ENCODE measurements at regions not wholly inside any gene's neighbourhood (a gene's known extent, or its start where the extent isn't known, plus 50 kb on each side); places are given as distances from the start of the nearest gene placed in this dataset.
"Not testable (repeated sequence)": the region's sequence is repeated elsewhere in the genome, so short reads cannot be mapped to it uniquely, and the experiment has no call there.

- peaks cover 61% of the 10 kb centered on the region for H3K4me1 Mint-ChIP-seq (ENCODE audit: low read depth)
- not testable (repeated sequence) for H3K4me3 Mint-ChIP-seq; H3K9me3 Mint-ChIP-seq; H3K27ac Mint-ChIP-seq; H3K27me3 Mint-ChIP-seq (ENCODE audit: low read depth)
- peaks cover 22% of the 10 kb centered on the region for H3K36me3 Mint-ChIP-seq (ENCODE audit: low read depth)
Measured at GRCh38 chr16:21511315-21512210, 87.8 kb upstream of the METTL9 start.

GRCh38 chr16:21512280-21513192 lies 86.8 kb upstream of the METTL9 start:
- H3K27ac Mint-ChIP-seq; H3K9me3 Mint-ChIP-seq; H3K4me3 Mint-ChIP-seq; H3K27me3 Mint-ChIP-seq (ENCODE audit: low read depth): not testable (repeated sequence)
- H3K4me1 Mint-ChIP-seq (ENCODE audit: low read depth) = peaks cover 58% of the 10 kb centered on the region
- peaks cover 22% of the 10 kb centered on the region for H3K36me3 Mint-ChIP-seq (ENCODE audit: low read depth)

DNA sequence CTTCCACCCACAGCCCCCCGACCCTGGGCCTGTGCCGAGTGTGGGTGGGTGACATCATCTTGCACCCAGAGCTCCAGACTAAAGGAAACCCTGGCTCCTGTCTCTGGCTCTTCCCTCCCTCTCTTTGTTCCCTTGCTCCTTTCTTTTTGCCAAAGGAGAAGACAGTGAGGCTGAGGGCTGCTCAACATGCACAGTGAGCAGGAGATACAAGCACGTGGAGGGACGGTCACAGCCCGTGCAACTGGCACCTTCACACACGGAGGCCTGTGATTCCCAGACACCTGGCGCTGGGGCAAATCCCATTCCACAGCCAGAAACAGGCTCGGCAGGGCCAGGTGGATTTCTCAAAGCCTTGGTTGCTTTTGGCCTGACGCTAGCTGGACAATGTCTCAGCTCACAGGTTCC lies 86.0 kb upstream of the METTL9 start:
- H3K27me3 Mint-ChIP-seq (ENCODE audit: low read depth); H3K9me3 Mint-ChIP-seq: not testable (repeated sequence)
- peaks cover 27% of the 10 kb centered on the region for H3K36me3 Mint-ChIP-seq (ENCODE audit: low read depth)

GRCh38 chr16:21513812-21514473 lies 85.4 kb upstream of the METTL9 start:
- not testable (repeated sequence) for H3K4me3 Mint-ChIP-seq; H3K27me3 Mint-ChIP-seq (ENCODE audit: low read depth); H3K9me3 Mint-ChIP-seq
- Mint-ChIP-seq H3K36me3 (ENCODE audit: low read depth) (peaks cover 27% of the 10 kb centered on the region), H3K4me1 (ENCODE audit: low read depth) (peaks cover 52% of the 10 kb centered on the region), H3K27ac (peak overlapping the region; percentile 42)

More for the DNA sequence above, 86.0 kb upstream of the METTL9 start:
- H3K4me3 Mint-ChIP-seq = not testable (repeated sequence)
- Mint-ChIP-seq H3K4me1 (ENCODE audit: low read depth) (peaks cover 56% of the 10 kb centered on the region), H3K27ac (peak overlapping the region; percentile 36)

DNA sequence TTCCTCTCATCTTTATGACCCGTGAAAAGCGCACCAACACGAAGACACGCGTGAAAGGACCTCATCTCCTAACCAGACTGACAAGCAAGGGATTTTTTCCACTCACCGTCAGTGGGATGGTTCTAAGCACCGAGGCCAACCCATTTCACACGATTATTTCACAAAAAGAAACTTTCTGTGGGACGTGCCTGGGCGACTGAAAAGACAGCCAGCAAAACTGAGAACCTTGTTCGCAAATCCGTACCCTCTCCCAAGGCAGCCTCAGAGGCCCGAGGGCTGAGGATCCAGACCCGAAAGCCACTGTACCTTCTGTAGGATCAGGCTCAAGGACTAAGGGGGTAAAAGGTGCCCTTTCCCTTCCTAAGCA lies 84.9 kb upstream of the METTL9 start:
- Mint-ChIP-seq H3K4me1 (ENCODE audit: low read depth) (peaks cover 49% of the 10 kb centered on the region), H3K27ac (peak overlapping the region; percentile 42), H3K36me3 (ENCODE audit: low read depth) (peaks cover 27% of the 10 kb centered on the region)
- not testable (repeated sequence) for H3K4me3 Mint-ChIP-seq; H3K27me3 Mint-ChIP-seq (ENCODE audit: low read depth); H3K9me3 Mint-ChIP-seq

- H3K9me3 Mint-ChIP-seq; H3K27me3 Mint-ChIP-seq (ENCODE audit: low read depth): not testable (repeated sequence)
- Mint-ChIP-seq H3K27ac (peak overlapping the region; percentile 84), H3K4me3 (peak overlapping the region; percentile 59), H3K4me1 (ENCODE audit: low read depth) (peaks cover 36% of the 10 kb centered on the region), H3K36me3 (ENCODE audit: low read depth) (peaks cover 20% of the 10 kb centered on the region)
Measured at GRCh38 chr16:21516705-21517040, 82.7 kb upstream of the METTL9 start.

DNA sequence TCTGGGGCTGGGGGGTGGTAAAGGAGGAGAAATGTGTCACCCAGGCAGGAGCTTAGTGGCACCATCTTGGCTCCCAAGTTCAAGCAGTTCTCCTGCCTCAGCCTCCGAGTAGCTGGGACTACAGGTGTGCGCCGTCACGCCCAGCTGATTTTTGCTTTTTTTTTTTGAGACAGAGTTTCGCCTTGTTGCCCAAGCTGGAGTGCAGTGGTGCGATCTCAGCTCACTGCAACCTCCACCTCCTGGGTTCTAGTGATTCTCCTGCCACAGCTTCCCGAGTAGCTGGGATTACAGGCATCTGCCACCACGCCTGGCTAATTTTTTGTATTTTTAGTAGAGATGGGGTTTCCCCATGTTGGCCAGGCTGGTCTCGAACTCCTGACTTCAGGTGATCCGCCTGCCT lies 82.1 kb upstream of the METTL9 start:
- H3K9me3 Mint-ChIP-seq; H3K27me3 Mint-ChIP-seq (ENCODE audit: low read depth): not testable (repeated sequence)
- peaks cover 20% of the 10 kb centered on the region for H3K36me3 Mint-ChIP-seq (ENCODE audit: low read depth)
- peaks cover 35% of the 10 kb centered on the region for H3K4me1 Mint-ChIP-seq (ENCODE audit: low read depth)
- H3K4me3 Mint-ChIP-seq = peak overlapping the region; percentile 53
- H3K27ac Mint-ChIP-seq = peak overlapping the region; percentile 72

DNA sequence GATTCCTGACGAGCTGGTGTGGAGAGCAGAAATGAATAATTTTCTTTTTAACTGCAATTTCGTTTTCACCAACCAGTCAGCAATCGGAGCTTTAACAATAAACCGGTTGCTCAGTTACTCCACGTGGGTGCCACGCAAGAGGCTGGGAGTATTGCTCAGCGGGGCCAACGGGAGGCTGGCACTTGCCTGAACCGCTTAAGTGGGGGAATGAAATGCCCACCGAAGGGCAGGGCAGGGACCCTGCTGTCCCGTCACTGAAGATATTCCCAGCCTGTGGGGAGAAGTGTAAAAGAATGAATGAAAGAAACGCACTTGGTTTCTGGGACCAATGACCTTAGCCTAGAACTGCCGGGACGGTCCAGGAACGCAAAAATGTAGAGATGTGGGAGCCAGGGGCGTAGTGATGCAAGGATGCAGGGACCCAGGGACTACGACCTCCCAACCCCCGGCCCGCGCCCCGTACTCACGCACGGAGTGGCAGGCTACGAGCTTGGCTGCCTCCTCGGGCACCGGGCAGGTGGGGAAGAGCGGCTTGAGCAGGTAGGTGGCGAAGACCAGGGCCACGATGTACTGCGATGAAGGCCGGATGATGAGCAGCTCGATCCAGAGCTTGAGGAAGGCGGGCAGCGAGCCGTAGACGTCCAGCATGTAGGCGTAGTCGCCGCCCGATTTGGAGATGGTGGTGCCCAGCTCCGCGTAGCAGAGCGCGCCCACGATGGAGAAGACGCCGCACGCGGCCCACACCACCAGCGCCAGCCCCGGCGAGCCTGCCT lies 79.8 kb upstream of the METTL9 start:
- Mint-ChIP-seq H3K27ac (peak overlapping the region; percentile 96), H3K36me3 (ENCODE audit: low read depth) (peaks cover 14% of the 10 kb centered on the region), H3K4me3 (peak overlapping the region; percentile 92), H3K4me1 (ENCODE audit: low read depth) (peaks cover 26% of the 10 kb centered on the region)
- not testable (repeated sequence) for H3K27me3 Mint-ChIP-seq (ENCODE audit: low read depth); H3K9me3 Mint-ChIP-seq

DNA sequence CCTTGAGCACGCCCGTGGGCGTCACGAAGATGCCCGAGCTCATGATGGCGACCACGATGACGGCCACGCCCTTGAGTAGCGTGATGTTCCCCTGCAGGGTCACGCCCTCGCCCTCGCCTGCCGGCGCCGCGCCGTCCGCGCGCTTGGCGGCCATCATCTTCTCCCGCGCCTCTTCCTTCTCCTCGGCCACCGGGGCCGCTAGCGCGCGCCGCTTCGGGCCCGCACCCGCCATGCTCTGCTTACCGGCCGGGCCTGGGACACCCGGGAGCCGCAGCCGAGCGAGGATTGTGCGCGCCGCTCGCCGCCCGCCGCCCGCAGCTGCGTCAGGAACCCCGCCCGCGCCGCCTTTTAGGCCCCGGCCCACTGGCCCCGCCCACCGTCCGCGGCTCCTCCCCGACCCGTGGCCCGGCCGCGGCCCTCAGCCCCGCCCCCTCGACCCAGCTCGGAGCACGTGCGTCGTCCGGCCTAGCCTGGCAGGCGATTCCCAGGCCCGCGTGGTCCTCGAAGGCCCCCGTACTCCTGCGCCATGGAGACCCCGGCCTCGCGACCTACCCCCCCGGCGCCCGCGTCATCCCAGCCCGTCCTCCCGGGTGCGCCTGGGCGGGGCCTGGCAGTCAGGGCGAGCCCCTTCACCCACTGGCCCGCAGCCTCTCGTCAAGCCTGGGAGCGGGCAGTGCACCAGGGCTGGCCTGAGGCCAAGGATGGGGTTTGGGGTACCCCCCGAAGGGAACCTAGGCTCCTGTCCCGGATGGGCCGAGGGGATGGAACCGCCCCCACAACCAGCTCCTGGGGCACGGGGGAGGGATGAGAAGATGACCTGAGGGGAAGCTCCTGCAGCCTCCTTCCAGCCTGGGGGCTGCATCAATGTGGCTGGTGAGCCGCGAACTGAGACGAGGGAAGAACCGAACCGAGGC lies 79.0 kb upstream of the METTL9 start:
- not testable (repeated sequence) for H3K27me3 Mint-ChIP-seq (ENCODE audit: low read depth); H3K9me3 Mint-ChIP-seq
- peak overlapping the region; percentile 92 for H3K4me3 Mint-ChIP-seq
- H3K4me1 Mint-ChIP-seq (ENCODE audit: low read depth) = peaks cover 22% of the 10 kb centered on the region
- peak overlapping the region; percentile 96 for H3K27ac Mint-ChIP-seq
- H3K36me3 Mint-ChIP-seq (ENCODE audit: low read depth) = peaks cover 13% of the 10 kb centered on the region

DNA sequence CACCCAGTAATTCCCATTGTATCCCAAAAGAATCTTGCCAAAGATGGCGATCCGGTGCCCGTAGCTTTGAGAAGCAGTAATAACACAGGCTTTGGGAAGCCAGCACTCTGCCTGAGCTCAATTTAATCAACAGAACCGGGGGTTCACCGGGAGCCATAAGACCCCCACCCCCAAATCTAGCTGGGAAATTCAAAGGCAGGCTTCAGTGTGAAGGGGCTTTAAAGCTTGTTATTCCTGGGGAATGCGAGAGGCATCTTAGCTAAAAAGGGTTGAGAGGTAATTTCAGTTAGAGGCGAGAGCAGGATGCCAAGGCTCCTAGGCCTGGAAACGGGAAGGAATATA lies 78.4 kb upstream of the METTL9 start:
- H3K9me3 Mint-ChIP-seq; H3K27ac Mint-ChIP-seq; H3K36me3 Mint-ChIP-seq (ENCODE audit: low read depth); H3K27me3 Mint-ChIP-seq (ENCODE audit: low read depth): not testable (repeated sequence)
- H3K4me1 Mint-ChIP-seq (ENCODE audit: low read depth) = peaks cover 17% of the 10 kb centered on the region
- peak overlapping the region; percentile 40 for H3K4me3 Mint-ChIP-seq

- peak overlapping the region; percentile 49 for H3K27ac Mint-ChIP-seq
Measured at GRCh38 chr16:21521390-21522143, 77.8 kb upstream of the METTL9 start.

DNA sequence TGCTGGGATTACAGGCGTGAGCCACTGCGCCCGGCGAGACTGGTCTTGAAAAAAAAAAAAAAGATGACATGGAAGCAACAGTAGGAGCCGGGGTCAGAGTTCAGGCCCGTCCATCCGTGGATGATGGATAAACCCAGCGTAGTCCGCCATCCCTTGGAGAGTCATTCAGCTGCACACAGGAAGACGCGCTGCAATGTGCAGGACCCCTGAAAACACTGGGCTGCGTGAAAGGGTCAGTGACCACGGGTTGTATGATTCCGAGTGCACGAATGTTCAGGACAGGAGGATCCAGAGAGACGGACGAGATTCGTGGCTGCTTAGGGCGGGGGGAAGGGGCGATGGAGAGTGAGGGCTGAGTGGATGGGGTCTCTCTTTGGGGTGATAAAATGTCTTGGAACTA lies 76.5 kb upstream of the METTL9 start:
- not testable (repeated sequence) for H3K27ac Mint-ChIP-seq; H3K36me3 Mint-ChIP-seq (ENCODE audit: low read depth); H3K9me3 Mint-ChIP-seq
- peaks cover 11% of the 10 kb centered on the region for H3K27me3 Mint-ChIP-seq (ENCODE audit: low read depth)
- peak overlapping the region; percentile 21 for H3K4me3 Mint-ChIP-seq
- peaks cover 10% of the 10 kb centered on the region for H3K4me1 Mint-ChIP-seq (ENCODE audit: low read depth)

More at GRCh38 chr16:21521390-21522143, 77.8 kb upstream of the METTL9 start:
- Mint-ChIP-seq H3K4me1 (ENCODE audit: low read depth) (peaks cover 15% of the 10 kb centered on the region), H3K4me3 (peak overlapping the region; percentile 34)
- H3K27me3 Mint-ChIP-seq (ENCODE audit: low read depth); H3K9me3 Mint-ChIP-seq; H3K36me3 Mint-ChIP-seq (ENCODE audit: low read depth): not testable (repeated sequence)
